Vagina (tissue), 2 donors: ENCODE measurements at regions not wholly inside any gene's neighbourhood (a gene's known extent, or its start where the extent isn't known, plus 50 kb on each side); places are given as distances from the start of the nearest gene placed in this dataset.
A peak's percentile ranks its signal among the peaks of the same experiment; 100 is the strongest.

Experiments used
- DNase-seq, 2 donors: peaks; one replicate each; pipeline ENCODE4 v3.0.0-alpha.2; 2017; ENCODE audit errors: extremely low spot score in 2 of 2
- H3K27ac ChIP-seq: fragments of 200-600 bp; sonication (generic); one replicate; pipeline ENCODE4 v1.5.1; 2019
- H3K27me3 ChIP-seq: fragments of 200-600 bp; sonication (generic); one replicate; pipeline ENCODE4 v1.5.1; 2019
- H3K36me3 ChIP-seq, 2 donors: fragments of 200-600 bp; sonication (generic); one replicate each; pipeline ENCODE4 v1.5.1; 2017 to 2019
- H3K4me1 ChIP-seq: fragments of 200-600 bp; sonication (generic); one replicate; pipeline ENCODE4 v1.5.1; 2019
- H3K4me3 ChIP-seq, 2 donors: fragments of 200-600 bp; sonication (generic); 1 replicate in 1 of 2; 2 replicates in 1 of 2; pipeline ENCODE4 v1.5.1; 2016 to 2019
- H3K9me3 ChIP-seq: fragments of 200-600 bp; sonication (generic); one replicate; pipeline ENCODE4 v1.5.1; 2019
- POLR2A ChIP-seq, 2 donors: fragments of 450-650 bp; IDR thresholded peaks; one replicate each; pipeline ENCODE4 v1.6.1; 2017; ENCODE audit warnings: antibody characterized with exemption in 2 of 2, mild to moderate bottlenecking in 2 of 2, moderate library complexity in 2 of 2
- POLR2AphosphoS5 ChIP-seq, 2 donors: sonication (generic); formaldehyde crosslinking; IDR thresholded peaks; one replicate each; pipeline ENCODE4 v1.9.0; 2017; ENCODE audit warnings: antibody characterized with exemption in 2 of 2, mild to moderate bottlenecking in 2 of 2, low read depth in 1 of 2; ENCODE audit not compliant: insufficient read depth in 1 of 2
- intact Hi-C: fragments of 100-400 bp; cut with DNase I; formaldehyde crosslinking; loops from one replicate; pipeline ENCODE4 v1.15.1; 2023
- TF ChIP-seq, protein P1 (sequence below), 3 experiments: fragments of 450-650 bp in 2 of 3; fragments of 200-600 bp in 1 of 3; sonication (generic) in 1 of 3; IDR thresholded peaks; one replicate each; pipeline ENCODE4 v1.5.1; 2017 to 2019; ENCODE audit warnings: antibody characterized with exemption in 3 of 3, mild to moderate bottlenecking in 2 of 3, moderate library complexity in 2 of 3

DNA sequence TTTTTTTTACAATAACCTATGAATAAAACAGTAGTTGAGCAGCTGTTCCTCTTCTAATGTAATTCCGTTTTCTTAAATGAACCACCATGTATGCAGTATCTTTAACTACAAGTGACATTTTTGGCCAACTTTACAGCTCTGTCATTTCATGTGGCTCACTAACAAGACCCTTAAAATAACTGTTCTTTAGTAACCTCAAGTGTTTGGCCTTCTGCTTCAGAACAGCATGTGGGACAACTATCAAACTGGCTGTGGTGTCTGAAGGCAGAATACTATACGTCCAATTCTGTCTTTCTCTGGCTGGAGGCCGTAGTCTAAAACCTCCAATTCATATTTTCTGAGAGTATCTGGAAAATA is 391.4 kb downstream of the NNT start:
- Histone ChIP-seq H3K27ac (no peak overlapping the region), H3K4me3 (no peak overlapping the region), H3K4me1 (no peaks in the 10 kb centered on the region), H3K9me3 (no peaks in the 10 kb centered on the region), H3K36me3 (no peaks in the 10 kb centered on the region), H3K27me3 (no peaks in the 10 kb centered on the region)
- intact Hi-C loops, result no loop called here
- TF ChIP-seq POLR2A (IDR thresholded peaks at IDR 0.05), result no peak
- DNase-seq, result no peak

DNA sequence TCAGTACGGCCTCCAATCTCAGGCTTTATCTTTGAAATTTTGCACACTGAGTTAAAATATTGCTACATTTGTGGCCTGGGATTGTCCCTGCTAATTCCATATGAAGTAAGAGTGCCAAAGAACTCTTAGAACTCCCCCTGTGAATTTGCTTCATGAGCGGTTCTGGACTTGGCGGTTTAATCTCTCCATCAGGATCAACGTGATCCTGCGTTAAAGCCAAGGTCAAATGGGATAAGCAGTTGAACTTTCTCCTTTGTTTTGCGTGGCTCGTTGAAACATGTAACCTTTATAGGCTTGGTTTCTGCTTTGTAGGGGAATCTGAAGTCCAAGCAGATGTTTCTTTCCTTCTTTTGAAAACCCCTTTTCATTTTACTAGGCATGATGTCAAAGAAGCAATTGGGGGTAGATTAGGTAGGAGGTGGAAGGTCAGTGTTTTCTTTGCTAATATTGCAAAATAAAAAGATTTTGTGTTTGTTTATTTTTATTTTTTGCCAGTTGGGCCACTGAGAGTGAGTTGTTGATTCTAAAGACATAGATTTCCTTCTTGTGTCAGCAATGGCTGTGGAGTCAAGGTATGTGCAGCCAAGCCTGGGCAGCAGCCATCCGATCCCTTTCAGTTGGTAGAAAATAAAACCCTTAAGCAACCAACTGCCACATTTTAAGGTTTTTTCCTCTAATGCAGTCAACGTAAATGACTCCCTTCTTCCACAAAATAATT is 390.8 kb downstream of the NNT start:
- Histone ChIP-seq H3K27me3 (no peaks in the 10 kb centered on the region), H3K4me1 (no peaks in the 10 kb centered on the region), H3K4me3 (no peak overlapping the region), H3K36me3 (no peaks in the 10 kb centered on the region), H3K9me3 (no peaks in the 10 kb centered on the region), H3K27ac (no peak overlapping the region)
- intact Hi-C loops, result no loop called here
- TF ChIP-seq, protein P1, sequence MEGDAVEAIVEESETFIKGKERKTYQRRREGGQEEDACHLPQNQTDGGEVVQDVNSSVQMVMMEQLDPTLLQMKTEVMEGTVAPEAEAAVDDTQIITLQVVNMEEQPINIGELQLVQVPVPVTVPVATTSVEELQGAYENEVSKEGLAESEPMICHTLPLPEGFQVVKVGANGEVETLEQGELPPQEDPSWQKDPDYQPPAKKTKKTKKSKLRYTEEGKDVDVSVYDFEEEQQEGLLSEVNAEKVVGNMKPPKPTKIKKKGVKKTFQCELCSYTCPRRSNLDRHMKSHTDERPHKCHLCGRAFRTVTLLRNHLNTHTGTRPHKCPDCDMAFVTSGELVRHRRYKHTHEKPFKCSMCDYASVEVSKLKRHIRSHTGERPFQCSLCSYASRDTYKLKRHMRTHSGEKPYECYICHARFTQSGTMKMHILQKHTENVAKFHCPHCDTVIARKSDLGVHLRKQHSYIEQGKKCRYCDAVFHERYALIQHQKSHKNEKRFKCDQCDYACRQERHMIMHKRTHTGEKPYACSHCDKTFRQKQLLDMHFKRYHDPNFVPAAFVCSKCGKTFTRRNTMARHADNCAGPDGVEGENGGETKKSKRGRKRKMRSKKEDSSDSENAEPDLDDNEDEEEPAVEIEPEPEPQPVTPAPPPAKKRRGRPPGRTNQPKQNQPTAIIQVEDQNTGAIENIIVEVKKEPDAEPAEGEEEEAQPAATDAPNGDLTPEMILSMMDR (IDR thresholded peaks at IDR 0.05), result no peak
- no peak for TF ChIP-seq POLR2A (IDR thresholded peaks at IDR 0.05)
- TF ChIP-seq POLR2AphosphoS5 (IDR thresholded peaks at IDR 0.05; ENCODE audit: insufficient read depth in 1 of 2, low read depth in 1 of 2), result no peak
- no peak for DNase-seq

DNA sequence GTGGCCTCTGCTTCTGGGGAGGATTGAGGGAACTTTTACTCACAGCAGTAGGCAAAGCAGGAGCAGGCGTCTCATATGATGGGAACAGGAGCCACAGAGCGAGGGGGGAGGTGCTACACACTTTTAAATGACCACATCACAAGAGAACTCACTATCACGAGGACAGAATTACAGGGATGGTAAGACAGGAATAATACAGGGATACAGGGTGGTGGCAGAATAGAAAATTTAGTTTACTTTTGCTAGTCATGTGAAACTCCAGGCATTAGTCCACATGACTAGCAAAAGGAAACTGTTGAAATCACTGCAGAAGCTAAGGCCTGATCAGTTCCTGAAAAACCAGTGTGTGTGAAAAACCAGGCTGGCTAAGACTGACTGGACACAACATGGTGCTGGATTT is 382.4 kb downstream of the NNT start:
- H3K27me3 ChIP-seq, result no peaks in the 10 kb centered on the region
- no peaks in the 10 kb centered on the region for H3K4me1 ChIP-seq
- intact Hi-C loops, result no loop called here
- TF ChIP-seq, protein P1 (IDR thresholded peaks at IDR 0.05), result no peak
- TF ChIP-seq POLR2A (IDR thresholded peaks at IDR 0.05) (no peak), POLR2AphosphoS5 (IDR thresholded peaks at IDR 0.05; ENCODE audit: insufficient read depth in 1 of 2, low read depth in 1 of 2) (no peak)
- no peak overlapping the region for H3K4me3 ChIP-seq
- H3K9me3 ChIP-seq, result no peaks in the 10 kb centered on the region
- no peaks in the 10 kb centered on the region for H3K36me3 ChIP-seq
- peak overlapping the region; percentile 54 for H3K27ac ChIP-seq
- no peak for DNase-seq

DNA sequence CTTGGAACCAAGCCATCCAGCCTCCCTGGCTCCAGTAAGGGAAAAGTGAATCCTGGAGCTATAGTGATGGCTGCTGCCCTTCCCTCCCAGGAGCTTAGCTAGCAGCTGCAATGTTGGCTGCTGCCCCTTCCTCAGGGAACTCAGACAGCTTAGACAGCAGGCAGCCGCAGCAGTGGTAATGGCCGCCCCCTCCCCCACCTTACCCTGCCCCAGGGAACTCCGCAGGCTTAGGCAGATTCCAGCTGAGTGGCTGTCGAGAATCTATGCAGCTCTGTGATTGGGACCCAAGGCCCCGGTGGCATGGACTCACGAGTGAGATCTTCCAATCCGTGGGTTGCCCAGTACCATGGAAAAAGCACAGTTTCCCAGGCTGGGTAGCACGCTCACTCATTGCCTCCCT is 378.6 kb downstream of the NNT start:
- Histone ChIP-seq H3K27me3 (no peaks in the 10 kb centered on the region), H3K27ac (no peak overlapping the region), H3K4me3 (no peak overlapping the region), H3K4me1 (no peaks in the 10 kb centered on the region), H3K36me3 (no peaks in the 10 kb centered on the region), H3K9me3 (no peaks in the 10 kb centered on the region)
- intact Hi-C loops, result no loop called here
- DNase-seq, result no peak
- TF ChIP-seq, protein P1 (IDR thresholded peaks at IDR 0.05), result no peak
- TF ChIP-seq POLR2AphosphoS5 (IDR thresholded peaks at IDR 0.05; ENCODE audit: insufficient read depth in 1 of 2, low read depth in 1 of 2) (no peak), POLR2A (IDR thresholded peaks at IDR 0.05) (no peak)

DNA sequence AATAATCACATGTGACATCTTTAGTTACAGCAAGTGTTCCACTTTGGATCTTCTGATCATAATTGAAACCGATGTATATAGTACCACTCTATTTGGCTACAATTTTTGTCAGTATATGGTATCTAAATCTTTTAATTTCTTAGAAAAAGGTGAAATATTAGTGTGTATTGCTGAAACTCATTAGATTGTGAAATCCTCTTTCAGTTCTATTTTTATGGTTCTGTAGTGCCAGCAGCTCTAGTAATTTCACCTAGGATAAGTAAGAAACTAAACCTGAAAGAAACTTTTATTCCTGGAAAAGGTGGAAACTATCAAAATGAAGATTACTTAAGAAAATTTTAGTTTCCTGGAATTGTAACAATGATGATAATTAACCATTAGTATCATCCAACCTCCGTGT is 370.9 kb downstream of the NNT start:
- TF ChIP-seq, protein P1 (IDR thresholded peaks at IDR 0.05), result no peak
- TF ChIP-seq POLR2A (IDR thresholded peaks at IDR 0.05) (no peak), POLR2AphosphoS5 (IDR thresholded peaks at IDR 0.05; ENCODE audit: insufficient read depth in 1 of 2, low read depth in 1 of 2) (no peak)
- no peaks in the 10 kb centered on the region for H3K4me1 ChIP-seq
- no peak for DNase-seq
- no peaks in the 10 kb centered on the region for H3K9me3 ChIP-seq
- H3K4me3 ChIP-seq, result no peak overlapping the region
- no peak overlapping the region for H3K27ac ChIP-seq
- H3K36me3 ChIP-seq, result no peaks in the 10 kb centered on the region
- no peaks in the 10 kb centered on the region for H3K27me3 ChIP-seq
- intact Hi-C loops, result no loop called here
